Smooth muscle cell (in vitro differentiated cells): ENCODE measurements at regions not wholly inside any gene's neighbourhood (a gene's known extent, or its start where the extent isn't known, plus 50 kb on each side); places are given as distances from the start of the nearest gene placed in this dataset.

Experiments
- DNase-seq: peaks from one replicate; lab custom pipeline; 2025; ENCODE audit not compliant: unreplicated experiment; lab: John Stamatoyannopoulos, UW
- H2AFZ ChIP-seq: fragments of 200-600 bp; sonication (generic); 2 replicates; pipeline ENCODE4 v1.6.0; 2016; ENCODE audit warnings: antibody characterized with exemption, low read depth, mild to moderate bottlenecking
- H3F3A ChIP-seq: fragments of 200-600 bp; sonication (generic); 2 replicates; pipeline ENCODE4 v1.6.0; 2017; ENCODE audit warnings: antibody characterized with exemption, low read depth
- H3K27ac ChIP-seq: fragments of 200-600 bp; sonication (generic); 2 replicates; pipeline ENCODE4 v1.5.1; 2016; ENCODE audit warnings: low read depth, mild to moderate bottlenecking
- H3K27me3 ChIP-seq: fragments of 200-600 bp; sonication (generic); 2 replicates; pipeline ENCODE4 v1.6.1; 2016; ENCODE audit warnings: low read depth, mild to moderate bottlenecking
- H3K36me3 ChIP-seq: fragments of 200-600 bp; sonication (generic); 2 replicates; pipeline ENCODE4 v1.5.1; 2016; ENCODE audit warnings: low read depth
- H3K4me1 ChIP-seq: fragments of 200-600 bp; sonication (generic); 2 replicates; pipeline ENCODE4 v1.5.1; 2016; ENCODE audit warnings: low read depth
- H3K4me2 ChIP-seq: fragments of 200-600 bp; sonication (generic); 2 replicates; pipeline ENCODE4 v1.6.0; 2016; ENCODE audit warnings: mild to moderate bottlenecking
- H3K4me3 ChIP-seq: fragments of 200-600 bp; sonication (generic); 2 replicates; pipeline ENCODE4 v1.5.1; 2016; ENCODE audit warnings: mild to moderate bottlenecking
- H3K79me2 ChIP-seq: fragments of 200-600 bp; sonication (generic); 2 replicates; pipeline ENCODE4 v1.6.0; 2016; ENCODE audit warnings: low read depth, mild to moderate bottlenecking
- H3K9ac ChIP-seq: fragments of 200-600 bp; sonication (generic); 2 replicates; pipeline ENCODE4 v1.6.0; 2016; ENCODE audit warnings: low read depth
- H3K9me3 ChIP-seq: fragments of 200-600 bp; sonication (generic); replicated peaks from 2 replicates; pipeline ENCODE4 v1.5.1; 2016; ENCODE audit warnings: low read depth
- H4K20me1 ChIP-seq: fragments of 200-600 bp; sonication (generic); 2 replicates; pipeline ENCODE4 v1.6.0; 2016; ENCODE audit warnings: low read depth
- WGBS: methylation state at CpG from one replicate; pipeline ENCODE4 v1.1.7; 2016; ENCODE audit warnings: low lambda C conversion rate; 5-methylcytosine and 5-hydroxymethylcytosine counted together
- TF ChIP-seq, protein P1 (sequence below): fragments of 200-600 bp; sonication (generic); IDR thresholded peaks from 2 replicates; pipeline ENCODE4 v1.5.1; 2017; ENCODE audit warnings: borderline replicate concordance, mild to moderate bottlenecking, antibody characterized with exemption; ENCODE audit not compliant: insufficient read depth, poor library complexity, severe bottlenecking

- Histone ChIP-seq H3K4me1 (no peaks in the 10 kb centered on the region), H2AFZ (no peak overlapping the region), H3K9ac (no peak overlapping the region), H3K27ac (no peak overlapping the region), H3K79me2 (no peaks in the 10 kb centered on the region), H4K20me1 (no peaks in the 10 kb centered on the region), H3F3A (no peaks in the 10 kb centered on the region), H3K4me2 (no peak overlapping the region), H3K9me3 (no peaks in the 10 kb centered on the region), H3K27me3 (no peaks in the 10 kb centered on the region), H3K36me3 (no peaks in the 10 kb centered on the region), H3K4me3 (no peak overlapping the region)
- TF ChIP-seq, protein P1, sequence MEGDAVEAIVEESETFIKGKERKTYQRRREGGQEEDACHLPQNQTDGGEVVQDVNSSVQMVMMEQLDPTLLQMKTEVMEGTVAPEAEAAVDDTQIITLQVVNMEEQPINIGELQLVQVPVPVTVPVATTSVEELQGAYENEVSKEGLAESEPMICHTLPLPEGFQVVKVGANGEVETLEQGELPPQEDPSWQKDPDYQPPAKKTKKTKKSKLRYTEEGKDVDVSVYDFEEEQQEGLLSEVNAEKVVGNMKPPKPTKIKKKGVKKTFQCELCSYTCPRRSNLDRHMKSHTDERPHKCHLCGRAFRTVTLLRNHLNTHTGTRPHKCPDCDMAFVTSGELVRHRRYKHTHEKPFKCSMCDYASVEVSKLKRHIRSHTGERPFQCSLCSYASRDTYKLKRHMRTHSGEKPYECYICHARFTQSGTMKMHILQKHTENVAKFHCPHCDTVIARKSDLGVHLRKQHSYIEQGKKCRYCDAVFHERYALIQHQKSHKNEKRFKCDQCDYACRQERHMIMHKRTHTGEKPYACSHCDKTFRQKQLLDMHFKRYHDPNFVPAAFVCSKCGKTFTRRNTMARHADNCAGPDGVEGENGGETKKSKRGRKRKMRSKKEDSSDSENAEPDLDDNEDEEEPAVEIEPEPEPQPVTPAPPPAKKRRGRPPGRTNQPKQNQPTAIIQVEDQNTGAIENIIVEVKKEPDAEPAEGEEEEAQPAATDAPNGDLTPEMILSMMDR = no peak
- no peak for DNase-seq
- 86% methylated on average over 6 of the region's 6 CpGs for WGBS
Observed at GRCh38 chr22:36088292-36088691, 59.7 kb upstream of the RBFOX2 start.

DNA sequence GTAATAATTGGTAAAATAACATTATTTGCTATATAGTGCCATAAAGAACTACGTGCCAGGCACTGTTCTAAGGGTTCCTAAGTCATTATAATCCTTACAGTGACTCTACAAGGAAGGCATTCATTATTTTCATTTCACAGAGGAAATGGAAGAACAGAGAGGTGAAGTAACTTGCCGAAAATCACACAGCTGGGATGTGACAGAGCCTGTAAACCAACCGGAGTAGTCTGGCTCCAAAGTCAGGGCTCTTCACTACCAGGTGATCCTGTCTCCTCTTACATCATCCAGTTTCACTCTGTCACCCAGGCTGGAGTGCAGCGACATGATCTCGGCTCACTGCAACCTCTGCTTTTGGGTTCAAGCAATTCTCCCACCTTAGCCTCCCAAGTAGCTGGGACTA is 59.2 kb upstream of the RBFOX2 start:
- Histone ChIP-seq H3K36me3 (no peaks in the 10 kb centered on the region), H2AFZ (no peak overlapping the region), H3F3A (no peaks in the 10 kb centered on the region), H3K79me2 (no peaks in the 10 kb centered on the region), H3K27me3 (no peaks in the 10 kb centered on the region), H3K27ac (no peak overlapping the region), H3K4me2 (no peak overlapping the region), H3K4me3 (no peak overlapping the region), H3K4me1 (no peaks in the 10 kb centered on the region), H3K9me3 (no peaks in the 10 kb centered on the region), H4K20me1 (no peaks in the 10 kb centered on the region), H3K9ac (no peak overlapping the region)
- WGBS = 95% methylated on average over 5 of the region's 5 CpGs
- TF ChIP-seq, protein P1 = no peak
- no peak for DNase-seq

GRCh38 chr22:36086629-36087254 is 58.1 kb upstream of the RBFOX2 start:
- Histone ChIP-seq H3K27ac (no peak overlapping the region), H3K4me1 (no peaks in the 10 kb centered on the region), H3K9me3 (no peaks in the 10 kb centered on the region), H3K4me2 (no peak overlapping the region), H2AFZ (no peak overlapping the region), H4K20me1 (no peaks in the 10 kb centered on the region), H3K79me2 (no peaks in the 10 kb centered on the region), H3F3A (no peaks in the 10 kb centered on the region), H3K4me3 (no peak overlapping the region), H3K9ac (no peak overlapping the region), H3K27me3 (no peaks in the 10 kb centered on the region), H3K36me3 (no peaks in the 10 kb centered on the region)
- DNase-seq = no peak
- WGBS = 95% methylated on average over 13 of the region's 13 CpGs
- TF ChIP-seq, protein P1 = no peak

GRCh38 chr22:36086170-36086490 is 57.5 kb upstream of the RBFOX2 start:
- Histone ChIP-seq H3K4me3 (no peak overlapping the region), H3F3A (no peaks in the 10 kb centered on the region), H4K20me1 (no peaks in the 10 kb centered on the region), H3K36me3 (no peaks in the 10 kb centered on the region), H3K79me2 (no peaks in the 10 kb centered on the region), H3K9ac (no peak overlapping the region), H3K27me3 (no peaks in the 10 kb centered on the region), H3K9me3 (no peaks in the 10 kb centered on the region), H3K27ac (no peak overlapping the region), H2AFZ (no peak overlapping the region), H3K4me2 (no peak overlapping the region), H3K4me1 (no peaks in the 10 kb centered on the region)
- 83% methylated on average over 5 of the region's 6 CpGs for WGBS
- no peak for DNase-seq
- TF ChIP-seq, protein P1 = no peak
